Globus pallidus (tissue), 1 donor: ENCODE measurements at regions not wholly inside any gene's neighbourhood (a gene's known extent, or its start where the extent isn't known, plus 50 kb on each side); places are given as distances from the start of the nearest gene placed in this dataset.

Experiments
- DNase-seq: peaks from one replicate; pipeline ENCODE4 v3.0.0-alpha.2; 2015; ENCODE audit warnings: low spot score

DNA sequence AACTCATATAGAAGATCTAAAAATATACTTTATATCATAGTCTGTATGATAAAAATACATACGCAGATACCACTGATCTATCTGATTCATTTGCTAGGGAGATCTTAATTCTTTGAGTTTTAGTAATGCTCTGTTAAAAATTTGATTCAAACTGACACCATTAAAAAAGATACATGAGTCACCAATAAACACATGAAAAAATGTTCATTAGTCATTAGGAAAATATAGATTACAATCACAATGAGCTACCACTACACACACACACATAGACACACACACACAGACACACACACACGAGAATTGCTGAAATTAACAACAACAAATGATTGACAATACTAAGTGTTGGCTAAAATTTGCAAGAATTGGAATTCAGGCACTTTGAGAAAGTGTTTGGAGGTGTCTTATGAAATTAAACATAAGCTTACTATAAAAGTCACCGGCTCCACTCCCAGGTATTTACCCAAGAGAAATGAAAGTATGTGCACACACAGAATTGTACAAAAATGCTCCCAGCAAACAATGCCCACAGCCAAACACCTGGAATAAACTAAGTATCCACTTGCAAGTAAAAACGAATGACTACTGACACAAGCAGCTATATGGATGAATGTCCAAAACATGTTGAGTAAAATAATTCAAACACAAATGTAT, 117.7 kb upstream of the GGTLC1 start:
- DNase-seq, result no peak

DNA sequence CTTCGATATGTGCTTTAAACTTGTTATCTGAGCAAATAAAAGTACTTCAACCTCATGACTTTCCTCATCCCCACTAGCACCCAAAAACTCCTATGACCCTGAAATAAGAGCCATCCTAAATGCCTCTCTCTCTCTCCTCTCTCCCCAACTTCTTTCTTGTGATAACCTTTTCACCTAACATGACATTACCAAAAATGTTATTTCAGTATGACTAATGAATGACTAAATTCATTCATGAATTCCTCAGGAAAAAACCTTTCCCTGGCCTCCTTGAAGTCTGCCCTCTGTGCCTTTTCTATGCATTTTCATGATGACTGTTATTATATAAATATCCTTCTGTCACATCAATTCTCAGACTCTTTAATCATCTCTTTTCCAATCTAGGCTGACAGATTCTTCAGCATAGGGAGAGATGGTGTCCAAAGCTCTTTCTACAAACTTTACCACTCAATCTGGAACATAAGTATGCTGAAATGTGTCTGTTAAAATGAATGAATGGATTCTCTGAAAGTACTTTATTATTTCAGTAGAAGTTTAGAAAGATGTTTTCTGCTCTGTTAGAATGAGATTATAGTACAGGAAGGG, 114.3 kb upstream of the GGTLC1 start:
- no peak for DNase-seq

- DNase-seq, result no peak
Measured at GRCh38 chr20:24102290-24102689, 113.7 kb upstream of the GGTLC1 start.

- peak; percentile 42 for DNase-seq
Measured at GRCh38 chr20:24100370-24101011, 111.9 kb upstream of the GGTLC1 start.

DNA sequence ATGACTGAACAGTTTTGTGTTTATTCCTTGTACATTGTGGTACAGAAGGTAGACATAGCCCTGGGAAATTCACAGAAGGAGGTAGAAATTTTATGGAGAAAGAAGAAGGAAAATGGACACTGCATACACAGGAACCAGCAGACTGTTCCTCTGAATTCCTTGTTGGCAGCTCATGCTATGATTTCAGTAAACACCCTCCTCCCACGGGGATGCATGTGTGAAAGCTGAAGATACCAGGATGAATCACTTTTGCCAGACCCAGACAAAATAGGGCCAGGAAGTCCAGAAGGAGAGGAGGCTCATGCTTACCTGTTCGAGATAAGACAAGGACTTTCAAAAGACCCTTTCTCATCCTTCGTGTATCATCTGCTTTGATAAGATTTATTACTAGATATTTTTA, 110.3 kb upstream of the GGTLC1 start:
- no peak for DNase-seq

DNA sequence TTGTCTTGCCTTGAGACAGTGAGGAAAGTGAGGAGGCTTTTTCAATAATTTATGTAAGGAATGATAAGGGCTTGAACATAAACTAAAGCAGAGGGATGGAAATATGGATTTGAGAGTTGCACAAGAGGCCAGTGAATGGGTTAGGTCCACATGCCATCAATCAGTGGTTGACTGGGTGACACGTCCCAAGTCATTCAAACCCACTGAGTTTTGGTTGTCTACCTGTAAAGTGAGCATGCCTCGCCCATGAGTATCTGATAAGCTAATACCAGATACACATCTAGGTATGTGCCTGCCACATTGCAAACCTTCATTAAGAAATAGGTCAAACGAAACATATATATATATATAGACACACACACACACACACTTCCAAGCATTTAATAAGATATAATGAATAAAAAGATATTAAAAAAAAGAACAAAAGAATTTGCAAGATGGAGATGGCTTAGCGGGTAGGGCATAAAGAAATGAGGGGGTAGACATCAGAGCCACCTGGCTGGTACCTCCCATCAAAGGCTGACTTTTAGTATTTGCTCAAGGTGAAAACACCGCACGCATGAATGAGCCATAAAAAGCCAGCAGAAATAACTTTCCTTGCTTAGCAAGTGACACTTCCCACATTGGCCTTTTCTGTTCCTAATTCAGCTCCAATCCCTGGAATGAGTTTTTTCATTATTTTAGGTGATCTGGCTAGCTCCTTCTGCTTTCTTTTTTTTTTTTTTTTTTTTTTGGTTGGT, 109.1 kb upstream of the GGTLC1 start:
- DNase-seq, result no peak

DNA sequence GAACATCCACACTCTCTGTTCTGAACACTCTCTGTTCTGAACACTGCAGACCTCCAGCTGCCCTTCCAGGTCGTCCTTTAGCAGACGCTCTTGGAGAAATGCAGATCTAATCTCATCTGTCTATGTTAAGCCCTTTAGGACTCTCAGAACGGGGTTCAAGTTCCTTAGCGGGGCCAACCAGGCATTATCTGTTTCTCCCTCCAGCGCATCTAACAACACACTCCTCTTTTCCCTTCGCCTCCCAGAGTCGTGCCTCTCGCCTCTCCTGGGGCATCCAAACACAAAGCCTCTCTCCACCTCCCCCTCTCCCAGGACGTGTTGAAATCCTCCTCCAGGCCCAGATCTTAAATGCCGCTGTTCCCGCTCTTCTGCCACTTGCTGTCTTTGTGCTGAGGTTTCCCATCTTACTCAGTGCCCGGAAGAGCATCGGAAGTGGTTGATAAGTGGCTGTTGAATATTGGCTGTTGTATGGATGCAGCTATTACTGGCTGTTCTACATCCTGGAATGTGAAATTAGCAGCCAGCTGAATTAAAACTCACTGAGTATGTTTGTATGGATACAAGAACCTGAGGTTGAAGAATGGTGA, 108.4 kb upstream of the GGTLC1 start:
- no peak for DNase-seq

DNA sequence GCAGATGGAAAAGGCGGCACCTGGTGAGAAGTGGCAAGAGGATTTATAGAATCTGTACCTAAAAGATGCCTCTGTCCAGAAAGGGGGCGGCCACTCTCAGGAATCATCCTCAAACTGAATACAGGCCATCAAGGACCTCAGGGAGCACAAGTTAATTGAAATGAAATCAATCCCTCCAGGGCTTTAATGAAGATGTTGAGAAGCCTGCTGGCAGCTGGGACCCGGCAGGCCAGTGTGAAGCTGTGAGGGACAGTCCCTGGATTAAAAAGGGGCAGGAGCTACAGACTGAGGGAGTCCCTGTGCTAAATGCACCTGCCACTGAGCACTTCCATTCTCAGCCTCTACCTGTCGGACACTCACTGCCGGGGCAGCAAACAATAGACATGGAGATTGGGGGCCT, 107.7 kb upstream of the GGTLC1 start:
- DNase-seq, result no peak

DNA sequence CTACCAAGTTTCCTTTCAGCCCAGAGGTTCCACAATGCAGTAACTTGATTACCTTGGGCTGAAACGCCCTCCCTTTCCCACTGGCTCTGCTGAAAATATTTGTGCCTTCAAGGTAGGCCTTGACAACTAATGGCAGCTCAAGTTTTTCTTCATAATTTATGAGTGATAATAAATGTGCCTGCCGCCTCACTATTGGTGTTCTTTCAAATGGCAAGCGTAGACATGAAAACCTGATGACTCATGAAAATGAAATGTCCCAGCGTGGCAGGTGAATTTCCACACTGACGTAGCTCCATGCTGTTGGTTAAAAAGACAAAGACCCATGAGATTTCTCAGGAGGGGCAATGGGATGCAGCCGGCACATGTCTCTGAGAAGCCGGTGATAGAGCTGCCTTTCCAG, 107.2 kb upstream of the GGTLC1 start:
- no peak for DNase-seq

GRCh38 chr20:24095303-24095702, 106.7 kb upstream of the GGTLC1 start:
- DNase-seq, result no peak

DNA sequence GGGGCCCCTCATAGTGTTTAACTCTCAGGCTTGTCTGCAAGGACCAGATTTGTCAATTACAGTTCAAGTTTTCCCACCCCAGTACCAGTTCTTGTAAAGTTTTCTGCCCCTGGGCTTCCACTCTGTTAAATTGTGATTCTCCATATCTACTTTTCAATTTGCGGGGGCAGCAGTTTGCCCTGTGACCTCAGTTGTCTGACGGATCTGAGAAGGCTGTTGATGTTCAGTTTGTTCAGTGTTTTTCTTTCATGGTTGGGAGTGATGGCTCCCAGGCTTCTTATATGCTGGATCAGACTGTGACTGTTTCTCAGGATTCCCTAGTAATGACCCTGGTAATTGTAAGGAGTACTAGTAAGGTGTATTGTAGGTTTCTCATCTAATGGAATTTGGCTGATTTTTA, 101.0 kb upstream of the GGTLC1 start:
- DNase-seq, result no peak

DNA sequence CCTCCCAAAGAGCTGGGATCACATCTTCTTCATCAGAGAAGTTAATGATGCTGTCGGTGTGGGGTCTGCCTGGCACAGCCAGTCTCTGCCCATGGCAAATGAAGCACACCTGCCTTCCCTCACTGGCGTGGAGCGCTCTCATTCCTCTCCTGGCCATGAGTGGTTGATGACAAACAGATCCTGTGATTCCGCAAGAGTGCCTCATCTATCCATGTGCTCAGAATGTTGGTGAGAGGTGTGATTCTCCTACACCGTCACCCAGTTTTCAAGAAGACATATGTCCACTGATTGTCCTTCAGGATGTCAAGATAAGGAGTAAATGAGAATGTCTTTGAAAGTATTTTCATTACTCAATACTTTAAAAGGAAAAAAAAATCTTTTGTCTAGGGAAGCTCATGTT, 97.5 kb upstream of the GGTLC1 start:
- DNase-seq, result no peak

DNA sequence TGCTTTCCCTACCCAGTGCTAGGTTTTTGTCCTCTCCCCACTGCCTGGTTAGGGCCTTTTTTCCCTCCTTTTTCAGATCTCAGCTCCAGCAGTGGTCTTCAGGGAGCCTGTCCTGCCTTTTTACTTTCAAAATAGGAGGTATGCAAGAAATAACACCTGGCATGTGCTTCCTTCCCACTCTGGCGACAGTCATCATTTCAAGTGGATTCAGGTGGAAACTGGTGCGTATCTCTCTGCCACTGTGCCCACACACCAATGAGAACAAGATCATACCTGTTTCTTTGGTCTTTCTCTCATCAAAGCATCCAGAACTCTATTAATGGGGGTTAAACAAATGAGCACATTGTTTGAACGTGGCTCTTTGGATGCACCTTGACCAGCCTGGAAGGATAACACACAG, 95.7 kb upstream of the GGTLC1 start:
- DNase-seq, result no peak

DNA sequence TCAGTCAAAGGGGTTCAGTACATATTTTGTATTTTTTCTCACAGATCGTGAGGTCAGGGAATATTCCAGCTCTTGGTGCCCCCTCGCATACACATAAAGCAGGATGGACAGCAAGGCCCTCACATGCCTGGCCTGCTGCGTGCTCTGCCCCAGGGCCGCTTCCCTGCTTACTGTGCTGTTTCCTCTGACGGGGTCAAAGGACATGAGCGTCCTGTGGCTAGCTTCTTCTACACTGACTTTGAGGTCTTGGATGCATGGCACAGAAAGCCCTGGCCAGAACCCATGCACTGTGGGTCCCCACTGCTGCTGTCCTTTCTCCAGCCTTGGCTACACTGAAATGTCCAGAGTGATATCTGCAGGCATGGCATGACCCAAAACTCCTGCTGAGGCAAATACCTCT, 92.5 kb upstream of the GGTLC1 start:
- DNase-seq, result no peak

- DNase-seq, result no peak
Measured at GRCh38 chr20:24079661-24080412, 91.3 kb upstream of the GGTLC1 start.

DNA sequence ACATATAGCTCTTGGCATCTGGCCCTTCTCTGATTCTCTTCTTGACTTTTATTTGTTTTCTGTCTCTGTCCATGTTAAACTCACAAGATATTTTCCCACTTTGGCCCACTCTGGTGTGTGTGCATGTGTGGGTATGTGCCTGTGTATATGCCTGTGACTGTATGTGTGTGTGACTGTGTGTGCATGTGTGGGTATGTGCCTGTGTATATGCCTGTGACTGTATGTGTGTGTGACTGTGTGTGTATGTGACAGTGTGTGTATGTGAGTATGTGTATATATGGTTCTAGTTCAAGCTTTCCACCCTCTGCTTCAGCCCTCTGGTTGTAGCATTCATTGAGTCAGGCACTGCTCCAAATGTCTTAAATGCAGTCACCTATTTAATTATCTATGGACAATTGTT, 88.6 kb upstream of the GGTLC1 start:
- no peak for DNase-seq

- DNase-seq, result no peak
Measured at GRCh38 chr20:24070679-24071078, 82.1 kb upstream of the GGTLC1 start.

GRCh38 chr20:24066076-24066700, 77.6 kb upstream of the GGTLC1 start:
- no peak for DNase-seq

GRCh38 chr20:24064915-24065314, 76.3 kb upstream of the GGTLC1 start:
- DNase-seq, result no peak

- DNase-seq, result no peak
Measured at GRCh38 chr20:24064092-24064491, 75.5 kb upstream of the GGTLC1 start.

- no peak for DNase-seq
Measured at GRCh38 chr20:24063100-24063499, 74.5 kb upstream of the GGTLC1 start.
